Ovary (tissue), 3 donors: ENCODE measurements at regions not wholly inside any gene's neighbourhood (a gene's known extent, or its start where the extent isn't known, plus 50 kb on each side); places are given as distances from the start of the nearest gene placed in this dataset.

Experiments used
- EP300 ChIP-seq: sonication (generic); formaldehyde crosslinking; IDR thresholded peaks from one replicate; pipeline ENCODE4 v1.6.1; 2017; ENCODE audit warnings: antibody characterized with exemption
- POLR2A ChIP-seq: fragments of 450-650 bp; IDR thresholded peaks from one replicate; pipeline ENCODE4 v1.6.1; 2017; ENCODE audit warnings: antibody characterized with exemption, mild to moderate bottlenecking, moderate library complexity
- TF ChIP-seq, protein P1 (sequence below), 3 donors: fragments of 450-650 bp in 2 of 3; fragments of 200-600 bp in 1 of 3; IDR thresholded peaks; one replicate each; pipeline versions ENCODE4 v1.5.1 to v1.8.0; 2016 to 2022; ENCODE audit warnings: antibody characterized with exemption in 3 of 3, mild to moderate bottlenecking in 1 of 3
- donor health status: DM: no; HTN: no; CAD: no.

- TF ChIP-seq, protein P1, sequence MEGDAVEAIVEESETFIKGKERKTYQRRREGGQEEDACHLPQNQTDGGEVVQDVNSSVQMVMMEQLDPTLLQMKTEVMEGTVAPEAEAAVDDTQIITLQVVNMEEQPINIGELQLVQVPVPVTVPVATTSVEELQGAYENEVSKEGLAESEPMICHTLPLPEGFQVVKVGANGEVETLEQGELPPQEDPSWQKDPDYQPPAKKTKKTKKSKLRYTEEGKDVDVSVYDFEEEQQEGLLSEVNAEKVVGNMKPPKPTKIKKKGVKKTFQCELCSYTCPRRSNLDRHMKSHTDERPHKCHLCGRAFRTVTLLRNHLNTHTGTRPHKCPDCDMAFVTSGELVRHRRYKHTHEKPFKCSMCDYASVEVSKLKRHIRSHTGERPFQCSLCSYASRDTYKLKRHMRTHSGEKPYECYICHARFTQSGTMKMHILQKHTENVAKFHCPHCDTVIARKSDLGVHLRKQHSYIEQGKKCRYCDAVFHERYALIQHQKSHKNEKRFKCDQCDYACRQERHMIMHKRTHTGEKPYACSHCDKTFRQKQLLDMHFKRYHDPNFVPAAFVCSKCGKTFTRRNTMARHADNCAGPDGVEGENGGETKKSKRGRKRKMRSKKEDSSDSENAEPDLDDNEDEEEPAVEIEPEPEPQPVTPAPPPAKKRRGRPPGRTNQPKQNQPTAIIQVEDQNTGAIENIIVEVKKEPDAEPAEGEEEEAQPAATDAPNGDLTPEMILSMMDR (IDR thresholded peaks at IDR 0.05) = no peak
- TF ChIP-seq POLR2A (no peak), EP300 (no peak)
These were observed 76.8 kb upstream of the OGFRL1 start for GRCh38 chr6:71211799-71212198.
